H9 (cell line): ENCODE measurements at regions not wholly inside any gene's neighbourhood (a gene's known extent, or its start where the extent isn't known, plus 50 kb on each side); places are given as distances from the start of the nearest gene placed in this dataset.

ENCODE experiments used
- DNase-seq: peaks from one replicate; pipeline ENCODE4 v3.0.0-alpha.2; 2017
- H2AFZ ChIP-seq: one replicate; pipeline ENCODE4 v1.6.1; 2013; ENCODE audit warnings: mild to moderate bottlenecking, low read length, control low read depth, moderate library complexity
- H2AK5ac ChIP-seq: 2 replicates; pipeline ENCODE4 v1.6.1; 2013; ENCODE audit warnings: low read length, control low read depth, mixed read lengths; ENCODE audit not compliant: insufficient read length
- H2BK120ac ChIP-seq: one replicate; pipeline ENCODE4 v1.6.1; 2013; ENCODE audit warnings: low read depth, mild to moderate bottlenecking, low read length, control low read depth, inconsistent platforms; ENCODE audit not compliant: poor library complexity, severe bottlenecking
- H2BK12ac ChIP-seq: 2 replicates; pipeline ENCODE4 v1.6.1; 2013; ENCODE audit warnings: low read length, control low read depth, mixed read lengths, low read depth; ENCODE audit not compliant: insufficient read length
- H2BK15ac ChIP-seq: 2 replicates; pipeline ENCODE4 v1.6.1; 2013; ENCODE audit warnings: low read depth, low read length, control low read depth
- H2BK20ac ChIP-seq: one replicate; pipeline ENCODE4 v1.6.1; 2013; ENCODE audit warnings: low read depth, mild to moderate bottlenecking, low read length, control low read depth, inconsistent platforms; ENCODE audit not compliant: poor library complexity, severe bottlenecking
- H2BK5ac ChIP-seq: 2 replicates; pipeline ENCODE4 v1.6.1; 2013; ENCODE audit warnings: low read length, control low read depth, mixed read lengths; ENCODE audit not compliant: insufficient read length
- H3K14ac ChIP-seq: 2 replicates; pipeline ENCODE4 v1.6.1; 2013; ENCODE audit warnings: low read length, control low read depth; ENCODE audit not compliant: insufficient read depth
- H3K18ac ChIP-seq: 2 replicates; pipeline ENCODE4 v1.6.1; 2013; ENCODE audit warnings: low read depth, mild to moderate bottlenecking, mixed read lengths, low read length, control low read depth; ENCODE audit not compliant: insufficient read length
- H3K23ac ChIP-seq: 2 replicates; pipeline ENCODE4 v1.6.1; 2013; ENCODE audit warnings: low read length, control low read depth, mixed read lengths, low read depth; ENCODE audit not compliant: insufficient read length
- H3K23me2 ChIP-seq: 2 replicates; pipeline ENCODE4 v1.6.1; 2013; ENCODE audit warnings: low read depth, mild to moderate bottlenecking, mixed read lengths, low read length, control low read depth; ENCODE audit not compliant: insufficient read length, poor library complexity, severe bottlenecking
- H3K27ac ChIP-seq: 2 replicates; pipeline ENCODE4 v1.5.1; 2013; ENCODE audit warnings: low read length, control low read depth, mixed read lengths, low read depth; ENCODE audit not compliant: insufficient read length
- H3K27me3 ChIP-seq: 2 replicates; pipeline ENCODE4 v1.6.1; 2013; ENCODE audit warnings: low read length, control low read depth, inconsistent platforms; ENCODE audit not compliant: insufficient read depth
- H3K4ac ChIP-seq: 2 replicates; pipeline ENCODE4 v1.6.1; 2013; ENCODE audit warnings: low read depth, mild to moderate bottlenecking, control low read depth, inconsistent platforms, low read length, moderate library complexity
- H3K4me1 ChIP-seq: 2 replicates; pipeline ENCODE4 v1.6.1; 2013; ENCODE audit warnings: low read length, control low read depth, inconsistent platforms; ENCODE audit not compliant: insufficient read depth
- H3K4me2 ChIP-seq: 2 replicates; pipeline ENCODE4 v1.6.1; 2013; ENCODE audit warnings: low read length, control low read depth, mixed read lengths; ENCODE audit not compliant: insufficient read length, insufficient read depth
- H3K56ac ChIP-seq: 2 replicates; pipeline ENCODE4 v1.6.1; 2013; ENCODE audit warnings: low read depth, mild to moderate bottlenecking, mixed read lengths, low read length, control low read depth; ENCODE audit not compliant: insufficient read length
- H3K79me1 ChIP-seq: 2 replicates; pipeline ENCODE4 v1.6.1; 2013; ENCODE audit warnings: low read depth, mild to moderate bottlenecking, moderate library complexity, low read length, control low read depth, inconsistent platforms; ENCODE audit not compliant: insufficient read depth, poor library complexity, severe bottlenecking
- H3K79me2 ChIP-seq: 2 replicates; pipeline ENCODE4 v1.6.1; 2013; ENCODE audit warnings: low read length, control low read depth, inconsistent platforms; ENCODE audit not compliant: insufficient read depth
- H3K9ac ChIP-seq: 2 replicates; pipeline ENCODE4 v1.6.1; 2013; ENCODE audit warnings: low read length, control low read depth, mixed read lengths; ENCODE audit not compliant: insufficient read length; ENCODE audit errors: extremely low read depth
- H3K9me3 ChIP-seq: one replicate; pipeline ENCODE4 v1.6.1; 2013; ENCODE audit warnings: low read depth, low read length, inconsistent platforms; ENCODE audit not compliant: control insufficient read depth
- H3T11ph ChIP-seq: one replicate; pipeline ENCODE4 v1.6.1; 2013; ENCODE audit warnings: mild to moderate bottlenecking, low read length, control low read depth, inconsistent platforms
- H4K20me1 ChIP-seq: one replicate; pipeline ENCODE4 v1.6.1; 2013; ENCODE audit not compliant: control insufficient read depth, insufficient read length, insufficient read depth
- H4K5ac ChIP-seq: 2 replicates; pipeline ENCODE4 v1.6.1; 2013; ENCODE audit warnings: low read depth, mild to moderate bottlenecking, mixed read lengths, low read length, control low read depth; ENCODE audit not compliant: insufficient read length
- H4K8ac ChIP-seq: replicated peaks from 2 replicates; pipeline ENCODE4 v1.6.1; 2013; ENCODE audit warnings: low read length, control low read depth, mixed read lengths, low read depth; ENCODE audit not compliant: insufficient read length
- H4K91ac ChIP-seq: 2 replicates; pipeline ENCODE4 v1.6.1; 2013; ENCODE audit warnings: low read depth, mild to moderate bottlenecking, moderate library complexity, mixed read lengths, low read length, control low read depth; ENCODE audit not compliant: insufficient read length
- H3K27ac Mint-ChIP-seq, 3 experiments: 2 replicates in 2 of 3; 3 replicates in 1 of 3; pipeline ENCODE4 v1.8.0; 2020 to 2021; ENCODE audit warnings: mixed read lengths in 3 of 3, mild to moderate bottlenecking in 1 of 3, moderate library complexity in 1 of 3
- H3K27me3 Mint-ChIP-seq: 2 replicates; pipeline ENCODE4 v1.8.0; 2021; ENCODE audit warnings: low read depth, mild to moderate bottlenecking, moderate library complexity, mixed read lengths
- H3K36me3 Mint-ChIP-seq, 3 experiments: 2 replicates in 2 of 3; 3 replicates in 1 of 3; pipeline ENCODE4 v1.8.0; 2020 to 2021; ENCODE audit warnings: low read depth in 3 of 3, mixed read lengths in 3 of 3; ENCODE audit not compliant: insufficient read depth in 1 of 3
- H3K4me1 Mint-ChIP-seq, 2 experiments: 2 replicates each; pipeline ENCODE4 v1.8.0; 2020; ENCODE audit warnings: mixed read lengths in 2 of 2
- H3K4me3 Mint-ChIP-seq, 2 experiments: 2 replicates in 1 of 2; 3 replicates in 1 of 2; pipeline ENCODE4 v1.8.0; 2020 to 2021; ENCODE audit warnings: mild to moderate bottlenecking in 2 of 2, mixed read lengths in 2 of 2, moderate library complexity in 1 of 2
- H3K9me3 Mint-ChIP-seq, 2 experiments: 2 replicates in 1 of 2; 3 replicates in 1 of 2; pipeline ENCODE4 v1.8.0; 2020; ENCODE audit warnings: mild to moderate bottlenecking in 2 of 2, mixed read lengths in 2 of 2, moderate library complexity in 1 of 2
- WGBS: extraction: QIAGEN DNeasy Blood & Tissue Kit; methylation state at CpG from one replicate; pipeline ENCODE4 v1.1.7; 2013; ENCODE audit warnings: missing lambda C conversion rate, low lambda C conversion rate, mixed read lengths; ENCODE audit not compliant: insufficient read length; ENCODE audit errors: extremely low coverage; 5-methylcytosine and 5-hydroxymethylcytosine counted together
- TF ChIP-seq, protein P1 (sequence below): fragments of 200-600 bp; sonication (generic); conservative IDR thresholded peaks from 3 replicates; pipeline ENCODE4 v1.8.0; 2021; ENCODE audit warnings: antibody characterized with exemption, mild to moderate bottlenecking

DNA sequence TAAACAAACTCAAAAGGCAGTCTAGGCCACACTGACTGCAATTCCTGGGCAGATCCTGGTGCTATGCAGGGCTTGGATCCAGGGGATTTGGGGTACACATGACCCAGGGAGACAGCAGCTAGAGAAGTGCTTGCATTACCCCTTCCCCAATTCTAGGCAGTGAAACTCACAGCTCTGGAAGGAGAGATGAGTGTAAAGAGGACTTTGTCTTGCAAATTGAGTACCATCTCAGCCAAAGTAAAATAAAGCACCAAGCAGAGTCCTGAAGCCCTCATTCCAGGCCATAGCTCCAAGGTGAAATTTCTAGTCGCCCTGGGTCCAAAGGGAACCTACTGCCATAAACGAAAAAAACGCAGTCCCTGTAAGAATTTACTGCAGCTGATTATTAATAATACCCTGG is 644.9 kb upstream of the FLRT2 start:
- no peak overlapping the region for H2BK20ac ChIP-seq
- Mint-ChIP-seq H3K9me3 (peaks cover 0 to 5% of the 10 kb centered on the region in 2 experiments; a peak in 2 of 5 replicates), H3K36me3 (peaks cover 0 to 3% (median 0%) of the 10 kb centered on the region in 3 experiments; a peak in 4 of 7 replicates), H3K27ac (peak overlapping the region in 1 of 3 experiments; percentile 47; a peak in 1 of 7 replicates), H3K4me1 (peaks cover 6 to 18% of the 10 kb centered on the region in 2 experiments), H3K4me3 (no peak overlapping the region), H3K27me3 (no peaks in the 10 kb centered on the region)
- H2AK5ac ChIP-seq: no peak overlapping the region
- H3K14ac ChIP-seq: no peak overlapping the region
- no peak overlapping the region for H2AFZ ChIP-seq
- no peak overlapping the region for H3T11ph ChIP-seq
- no peak overlapping the region for H3K27ac ChIP-seq
- no peaks in the 10 kb centered on the region for H3K27me3 ChIP-seq
- H4K8ac ChIP-seq: no peak overlapping the region
- no peak overlapping the region for H3K4ac ChIP-seq
- no peak overlapping the region for H3K4me2 ChIP-seq
- no peak overlapping the region for H4K5ac ChIP-seq
- TF ChIP-seq, protein P1, sequence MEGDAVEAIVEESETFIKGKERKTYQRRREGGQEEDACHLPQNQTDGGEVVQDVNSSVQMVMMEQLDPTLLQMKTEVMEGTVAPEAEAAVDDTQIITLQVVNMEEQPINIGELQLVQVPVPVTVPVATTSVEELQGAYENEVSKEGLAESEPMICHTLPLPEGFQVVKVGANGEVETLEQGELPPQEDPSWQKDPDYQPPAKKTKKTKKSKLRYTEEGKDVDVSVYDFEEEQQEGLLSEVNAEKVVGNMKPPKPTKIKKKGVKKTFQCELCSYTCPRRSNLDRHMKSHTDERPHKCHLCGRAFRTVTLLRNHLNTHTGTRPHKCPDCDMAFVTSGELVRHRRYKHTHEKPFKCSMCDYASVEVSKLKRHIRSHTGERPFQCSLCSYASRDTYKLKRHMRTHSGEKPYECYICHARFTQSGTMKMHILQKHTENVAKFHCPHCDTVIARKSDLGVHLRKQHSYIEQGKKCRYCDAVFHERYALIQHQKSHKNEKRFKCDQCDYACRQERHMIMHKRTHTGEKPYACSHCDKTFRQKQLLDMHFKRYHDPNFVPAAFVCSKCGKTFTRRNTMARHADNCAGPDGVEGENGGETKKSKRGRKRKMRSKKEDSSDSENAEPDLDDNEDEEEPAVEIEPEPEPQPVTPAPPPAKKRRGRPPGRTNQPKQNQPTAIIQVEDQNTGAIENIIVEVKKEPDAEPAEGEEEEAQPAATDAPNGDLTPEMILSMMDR: no peak
- H3K79me1 ChIP-seq: no peaks in the 10 kb centered on the region
- no peaks in the 10 kb centered on the region for H3K9me3 ChIP-seq
- no peak overlapping the region for H2BK5ac ChIP-seq
- no peak overlapping the region for H3K18ac ChIP-seq
- H3K4me1 ChIP-seq: peaks cover 3% of the 10 kb centered on the region; the same call in 1 of the 2 replicates
- H4K91ac ChIP-seq: no peak overlapping the region
- H3K23ac ChIP-seq: no peak overlapping the region
- no peak overlapping the region for H3K9ac ChIP-seq
- H3K23me2 ChIP-seq: no peaks in the 10 kb centered on the region
- no peaks in the 10 kb centered on the region for H3K79me2 ChIP-seq
- H2BK120ac ChIP-seq: no peak overlapping the region
- H2BK12ac ChIP-seq: no peak overlapping the region
- no peak overlapping the region for H3K56ac ChIP-seq
- no CpG with 5 or more reads among the region's 3 CpGs for WGBS
- H2BK15ac ChIP-seq: no peak overlapping the region
- peak; percentile 27 for DNase-seq
- no peaks in the 10 kb centered on the region for H4K20me1 ChIP-seq
